ENCODE measurements at regions not wholly inside any gene's neighbourhood (a gene's known extent, or its start where the extent isn't known, plus 50 kb on each side); places are given as distances from the start of the nearest gene placed in this dataset.

- TF ChIP-seq ZBTB46 (CRISPR knock-in tag; IDR thresholded peaks at IDR 0.05; ENCODE audit: borderline replicate concordance) (no peak), ZZZ3 (CRISPR knock-in tag; IDR thresholded peaks at IDR 0.05; ENCODE audit: borderline replicate concordance) (no peak), ZNF839 (CRISPR knock-in tag; IDR thresholded peaks at IDR 0.05; ENCODE audit: borderline replicate concordance) (no peak)
Observed at GRCh38 chr2:3962719-3963118, 259.3 kb downstream of the DCDC2C start (continued).

- DNase-seq (ENCODE audit: low spot score) (no peak), FAIRE-seq (no peak), ATAC-seq (no peak)
- no peak for TF ChIP-seq MTF2 (CRISPR knock-in tag; IDR thresholded peaks at IDR 0.05; ENCODE audit: borderline replicate concordance)
- no peaks in the 10 kb centered on the region for H3K4me1 ChIP-seq (ENCODE audit: insufficient read depth, low read length)
- BruUV-seq (replicated peaks): no TSS peak
- WGBS (ENCODE audit: low lambda C conversion rate): 18% methylated on average over 10 of the region's 10 CpGs
- no peak overlapping the region for H3K27ac ChIP-seq (ENCODE audit: extremely low read length, insufficient read depth, low read length)
- H2AFZ ChIP-seq (ENCODE audit: low read length): no peak overlapping the region
- no peak overlapping the region for H3K9ac ChIP-seq (ENCODE audit: insufficient read depth, low read depth, low read length)
- intact Hi-C loops (cut with micrococcal nuclease; ENCODE audit: unreplicated experiment) (no loop called here), in situ Hi-C loops (cut with HindIII; ENCODE audit: extremely low pct_ligation_motif_present, low pct_unique_long_range_greater_than_20kb) (no loop called here)
- H3K27me3 ChIP-seq (ENCODE audit: control insufficient read depth in 1 of 2, insufficient read depth in 2 of 2, low read length in 2 of 2): peaks cover 4 to 16% of the 10 kb centered on the region in 2 experiments; a peak in 4 of 5 replicates
- H3K79me2 ChIP-seq (ENCODE audit: insufficient read depth, low read length): no peaks in the 10 kb centered on the region
- no peaks in the 10 kb centered on the region for H3K36me3 ChIP-seq (replicated peaks in 1 of 2; ENCODE audit: control insufficient read depth in 1 of 2, insufficient read depth in 2 of 2, low read length in 2 of 2)
- ChIA-PET CTCF (ENCODE audit: low intra/inter-chr PET ratio, low total read pairs) (no interaction called here), POLR2A (no interaction called here)
- H4K20me1 ChIP-seq (ENCODE audit: insufficient read depth, low read length): no peaks in the 10 kb centered on the region
- H3K4me2 ChIP-seq (ENCODE audit: low read depth, low read length): no peak overlapping the region
- H3K9me3 ChIP-seq (ENCODE audit: low read length): no peaks in the 10 kb centered on the region
- H3K4me3 ChIP-seq (replicated peaks in 1 of 3; ENCODE audit: insufficient read depth in 1 of 3, low read depth in 2 of 3, low read length in 3 of 3): no peak overlapping the region
Observed at GRCh38 chr2:3965211-3965610, 261.8 kb downstream of the DCDC2C start.

- no TSS peak for BruUV-seq (replicated peaks)
- Histone ChIP-seq H4K20me1 (ENCODE audit: insufficient read depth, low read length) (no peaks in the 10 kb centered on the region), H2AFZ (ENCODE audit: low read length) (no peak overlapping the region), H3K27me3 (ENCODE audit: control insufficient read depth in 1 of 2, insufficient read depth in 2 of 2, low read length in 2 of 2) (peaks cover 4 to 16% of the 10 kb centered on the region in 2 experiments; a peak in 4 of 5 replicates), H3K36me3 (replicated peaks in 1 of 2; ENCODE audit: control insufficient read depth in 1 of 2, insufficient read depth in 2 of 2, low read length in 2 of 2) (no peaks in the 10 kb centered on the region), H3K4me3 (replicated peaks in 1 of 3; ENCODE audit: insufficient read depth in 1 of 3, low read depth in 2 of 3, low read length in 3 of 3) (no peak overlapping the region), H3K27ac (ENCODE audit: extremely low read length, insufficient read depth, low read length) (no peak overlapping the region), H3K9me3 (ENCODE audit: low read length) (no peaks in the 10 kb centered on the region), H3K4me1 (ENCODE audit: insufficient read depth, low read length) (no peaks in the 10 kb centered on the region), H3K4me2 (ENCODE audit: low read depth, low read length) (no peak overlapping the region), H3K9ac (ENCODE audit: insufficient read depth, low read depth, low read length) (no peak overlapping the region), H3K79me2 (ENCODE audit: insufficient read depth, low read length) (no peaks in the 10 kb centered on the region)
- in situ Hi-C loops (cut with HindIII; ENCODE audit: extremely low pct_ligation_motif_present, low pct_unique_long_range_greater_than_20kb) (no loop called here), intact Hi-C loops (cut with micrococcal nuclease; ENCODE audit: unreplicated experiment) (no loop called here)
- WGBS (ENCODE audit: low lambda C conversion rate): 17% methylated on average over 5 of the region's 5 CpGs
- FAIRE-seq: no peak
- POLR2A ChIA-PET: no interaction called here
- DNase-seq (ENCODE audit: low spot score): no peak
- CTCF ChIA-PET (ENCODE audit: low intra/inter-chr PET ratio, low total read pairs): no interaction called here
- no peak for ATAC-seq
- no peak for TF ChIP-seq ZNF547 (CRISPR knock-in tag; IDR thresholded peaks at IDR 0.05)
- no peak for TF ChIP-seq BORCS8-MEF2B (CRISPR knock-in tag; IDR thresholded peaks at IDR 0.05)
- TF ChIP-seq HNRNPUL1 (IDR thresholded peaks at IDR 0.05; ENCODE audit: low read depth, low read length): no peak
- TF ChIP-seq MTF2 (CRISPR knock-in tag; IDR thresholded peaks at IDR 0.05; ENCODE audit: borderline replicate concordance): no peak
Observed at GRCh38 chr2:3965953-3966352, 262.6 kb downstream of the DCDC2C start.
